Activated naive CD4-positive, alpha-beta T cell treated with anti-CD3 and anti-CD28 coated beads, Interleukin-2, amount 10 ng/mL, durations not matched to agents 7 days and 5 days (primary cell): ENCODE measurements at regions not wholly inside any gene's neighbourhood (a gene's known extent, or its start where the extent isn't known, plus 50 kb on each side); places are given as distances from the start of the nearest gene placed in this dataset.

Experiments used
- CTCF ChIA-PET: fragments of 350-600 bp; sonication (Branson Sonifier 250); formaldehyde crosslinking; loops from one replicate; lab custom pipeline; 2021; ENCODE audit warnings: antibody characterized with exemption; lab: Charles Lee
- DNase-seq: peaks from one replicate; pipeline ENCODE4 v3.0.0-alpha.2; 2020
- H3K27ac Mint-ChIP-seq: one replicate; pipeline ENCODE4 v1.8.0; 2021; ENCODE audit warnings: mild to moderate bottlenecking, moderate library complexity, mixed read lengths
- H3K27me3 Mint-ChIP-seq: one replicate; pipeline ENCODE4 v1.8.0; 2021; ENCODE audit warnings: mild to moderate bottlenecking, mixed read lengths
- H3K36me3 Mint-ChIP-seq: one replicate; pipeline ENCODE4 v1.8.0; 2021; ENCODE audit warnings: mixed read lengths
- H3K4me1 Mint-ChIP-seq: one replicate; pipeline ENCODE4 v1.8.0; 2021; ENCODE audit warnings: mixed read lengths
- H3K4me3 Mint-ChIP-seq: one replicate; pipeline ENCODE4 v1.8.0; 2021; ENCODE audit warnings: mild to moderate bottlenecking, moderate library complexity, mixed read lengths
- H3K9me3 Mint-ChIP-seq: one replicate; pipeline ENCODE4 v1.8.0; 2021; ENCODE audit warnings: mixed read lengths

- Mint-ChIP-seq H3K4me3 (no peak overlapping the region), H3K27me3 (peaks cover 24% of the 10 kb centered on the region), H3K27ac (no peak overlapping the region), H3K36me3 (no peaks in the 10 kb centered on the region), H3K4me1 (no peaks in the 10 kb centered on the region), H3K9me3 (no peaks in the 10 kb centered on the region)
- no peak for DNase-seq
- CTCF ChIA-PET: no interaction called here
Measured at GRCh38 chr9:95611354-95611753, 94.6 kb upstream of the PTCH1 start.

- H3K27me3 Mint-ChIP-seq: peaks cover 14% of the 10 kb centered on the region
- no peak for DNase-seq
- no peak overlapping the region for H3K4me3 Mint-ChIP-seq
- H3K27ac Mint-ChIP-seq: no peak overlapping the region
- H3K36me3 Mint-ChIP-seq: no peaks in the 10 kb centered on the region
- no peaks in the 10 kb centered on the region for H3K4me1 Mint-ChIP-seq
- CTCF ChIA-PET: no interaction called here
- no peaks in the 10 kb centered on the region for H3K9me3 Mint-ChIP-seq
Measured at GRCh38 chr9:95610006-95610785, 93.4 kb upstream of the PTCH1 start.

GRCh38 chr9:95609426-95609825, 92.7 kb upstream of the PTCH1 start:
- no peak overlapping the region for H3K27ac Mint-ChIP-seq
- no peak for DNase-seq
- no peaks in the 10 kb centered on the region for H3K36me3 Mint-ChIP-seq
- H3K9me3 Mint-ChIP-seq: no peaks in the 10 kb centered on the region
- CTCF ChIA-PET: no interaction called here
- no peak overlapping the region for H3K4me3 Mint-ChIP-seq
- H3K4me1 Mint-ChIP-seq: no peaks in the 10 kb centered on the region
- H3K27me3 Mint-ChIP-seq: peaks cover 9% of the 10 kb centered on the region

GRCh38 chr9:95608341-95608740, 91.6 kb upstream of the PTCH1 start:
- DNase-seq: no peak
- H3K27me3 Mint-ChIP-seq: peaks cover 9% of the 10 kb centered on the region

GRCh38 chr9:95607507-95607906, 90.7 kb upstream of the PTCH1 start:
- H3K4me3 Mint-ChIP-seq: no peak overlapping the region
- H3K27me3 Mint-ChIP-seq: peaks cover 15% of the 10 kb centered on the region
- no peaks in the 10 kb centered on the region for H3K4me1 Mint-ChIP-seq
- CTCF ChIA-PET: no interaction called here
- H3K27ac Mint-ChIP-seq: no peak overlapping the region
- DNase-seq: no peak
- H3K36me3 Mint-ChIP-seq: no peaks in the 10 kb centered on the region
- no peaks in the 10 kb centered on the region for H3K9me3 Mint-ChIP-seq

More at GRCh38 chr9:95608341-95608740, 91.6 kb upstream of the PTCH1 start:
- no peaks in the 10 kb centered on the region for H3K36me3 Mint-ChIP-seq
- CTCF ChIA-PET: no interaction called here
- H3K9me3 Mint-ChIP-seq: no peaks in the 10 kb centered on the region
- H3K4me1 Mint-ChIP-seq: no peaks in the 10 kb centered on the region
- H3K4me3 Mint-ChIP-seq: no peak overlapping the region
- no peak overlapping the region for H3K27ac Mint-ChIP-seq

- CTCF ChIA-PET: no interaction called here
- Mint-ChIP-seq H3K9me3 (no peaks in the 10 kb centered on the region), H3K27ac (no peak overlapping the region), H3K4me1 (no peaks in the 10 kb centered on the region), H3K36me3 (no peaks in the 10 kb centered on the region), H3K27me3 (peaks cover 15% of the 10 kb centered on the region), H3K4me3 (no peak overlapping the region)
- DNase-seq: no peak
Measured at GRCh38 chr9:95606489-95607350, 89.9 kb upstream of the PTCH1 start.

- H3K4me1 Mint-ChIP-seq: no peaks in the 10 kb centered on the region
- CTCF ChIA-PET: no interaction called here
- H3K9me3 Mint-ChIP-seq: no peaks in the 10 kb centered on the region
- H3K27ac Mint-ChIP-seq: no peak overlapping the region
- H3K36me3 Mint-ChIP-seq: no peaks in the 10 kb centered on the region
- H3K27me3 Mint-ChIP-seq: peaks cover 15% of the 10 kb centered on the region
- DNase-seq: no peak
- H3K4me3 Mint-ChIP-seq: no peak overlapping the region
Measured at GRCh38 chr9:95605816-95606488, 89.2 kb upstream of the PTCH1 start.

- CTCF ChIA-PET: no interaction called here
- H3K4me1 Mint-ChIP-seq: no peaks in the 10 kb centered on the region
- H3K27me3 Mint-ChIP-seq: peaks cover 15% of the 10 kb centered on the region
- H3K9me3 Mint-ChIP-seq: no peaks in the 10 kb centered on the region
- no peak for DNase-seq
- H3K4me3 Mint-ChIP-seq: no peak overlapping the region
- H3K36me3 Mint-ChIP-seq: no peaks in the 10 kb centered on the region
- no peak overlapping the region for H3K27ac Mint-ChIP-seq
Measured at GRCh38 chr9:95605101-95605500, 88.3 kb upstream of the PTCH1 start.

- H3K4me3 Mint-ChIP-seq: no peak overlapping the region
- H3K36me3 Mint-ChIP-seq: no peaks in the 10 kb centered on the region
- DNase-seq: no peak
- peaks cover 11% of the 10 kb centered on the region for H3K27me3 Mint-ChIP-seq
- no peaks in the 10 kb centered on the region for H3K9me3 Mint-ChIP-seq
- CTCF ChIA-PET: interaction anchor here (0.6 kb wide), 1 partner anchor 707 kb away, joined by 3 read pairs; no protein-coding TSS in a partner anchor
- no peaks in the 10 kb centered on the region for H3K4me1 Mint-ChIP-seq
- no peak overlapping the region for H3K27ac Mint-ChIP-seq
Measured at GRCh38 chr9:95598236-95598635, 81.5 kb upstream of the PTCH1 start.

- H3K27me3 Mint-ChIP-seq: peaks cover 9% of the 10 kb centered on the region
- H3K4me1 Mint-ChIP-seq: no peaks in the 10 kb centered on the region
- no peak overlapping the region for H3K27ac Mint-ChIP-seq
- no peak for DNase-seq
- H3K4me3 Mint-ChIP-seq: no peak overlapping the region
- no peaks in the 10 kb centered on the region for H3K36me3 Mint-ChIP-seq
- CTCF ChIA-PET: no interaction called here
- no peaks in the 10 kb centered on the region for H3K9me3 Mint-ChIP-seq
Measured at GRCh38 chr9:95595721-95596295, 79.0 kb upstream of the PTCH1 start.

- Mint-ChIP-seq H3K9me3 (no peaks in the 10 kb centered on the region), H3K4me3 (no peak overlapping the region)
- CTCF ChIA-PET: interaction anchor here (1.0 kb wide), 1 partner anchor 18 kb away, joined by 4 read pairs; no protein-coding TSS in a partner anchor
Measured at GRCh38 chr9:95592931-95593330, 76.2 kb upstream of the PTCH1 start.

GRCh38 chr9:95588724-95589588, 72.2 kb upstream of the PTCH1 start:
- Mint-ChIP-seq H3K27me3 (peaks cover 26% of the 10 kb centered on the region), H3K4me3 (no peak overlapping the region), H3K27ac (no peak overlapping the region), H3K9me3 (no peaks in the 10 kb centered on the region), H3K4me1 (no peaks in the 10 kb centered on the region), H3K36me3 (no peaks in the 10 kb centered on the region)
- no peak for DNase-seq
- CTCF ChIA-PET: interaction anchor here (0.5 kb wide), 1 partner anchor 1192 kb away, joined by 3 read pairs; no protein-coding TSS in a partner anchor

More at GRCh38 chr9:95592931-95593330, 76.2 kb upstream of the PTCH1 start:
- Mint-ChIP-seq H3K27ac (no peak overlapping the region), H3K36me3 (no peaks in the 10 kb centered on the region), H3K4me1 (no peaks in the 10 kb centered on the region), H3K27me3 (peaks cover 3% of the 10 kb centered on the region)
- DNase-seq: no peak
